HCT116 (cell line): ENCODE measurements at regions not wholly inside any gene's neighbourhood (a gene's known extent, or its start where the extent isn't known, plus 50 kb on each side); places are given as distances from the start of the nearest gene placed in this dataset.

ENCODE experiments used
- ATAC-seq: fragments of 200-7000 bp; cut with Tn5 transposase; 2 replicates; pipeline ENCODE4 v1.9.1; 2020; ENCODE audit warnings: mild to moderate bottlenecking, moderate library complexity
- BruUV-seq: library from RNA; stranded (reverse); fragments of 400-500 nt; replicated peaks from 2 replicates; lab custom pipeline; 2021; lab: Mats Ljungman, UMichigan
- CTCF ChIA-PET: fragments of 300-600 bp; sonication (Branson Sonifier 250); formaldehyde crosslinking; loops from one replicate; lab custom pipeline; 2021; ENCODE audit warnings: antibody characterized with exemption; lab: Charles Lee
- POLR2A ChIA-PET: fragments of 300-600, 350-600 bp; sonication (Branson Sonifier 250); formaldehyde crosslinking; loops from one replicate; lab custom pipeline; 2021; ENCODE audit warnings: antibody characterized with exemption; lab: Charles Lee
- RAD21 ChIA-PET, 2 experiments: fragments of 300-600 bp; sonication (Branson Sonifier 250); formaldehyde crosslinking; loops; one replicate each; lab custom pipeline; 2023; ENCODE audit warnings: low total read pairs in 2 of 2; ENCODE audit not compliant: uncharacterized antibody in 2 of 2, unreplicated experiment in 2 of 2, low non-redundant PET in 1 of 2; lab: Charles Lee
- DNase-seq: peaks from one replicate; pipeline ENCODE4 v3.0.0-alpha.2; 2010; ENCODE audit warnings: low read depth, low spot score
- H2AFZ ChIP-seq: fragments of 200-600 bp; shearing (Covaris generic), sonication (generic); 2 replicates; pipeline ENCODE4 v1.6.1; 2017; ENCODE audit warnings: low read depth, mixed run types, mixed read lengths, antibody characterized with exemption, low read length; ENCODE audit not compliant: poor library complexity, severe bottlenecking
- H3K27ac ChIP-seq: 2 replicates; pipeline ENCODE4 v1.5.1; 2012; ENCODE audit warnings: low read depth, low read length
- H3K27me3 ChIP-seq: fragments of 200-600 bp; sonication (generic); 2 replicates; pipeline ENCODE4 v1.6.1; 2016; ENCODE audit warnings: mixed run types, low read length, mixed read lengths; ENCODE audit not compliant: insufficient read depth
- H3K36me3 ChIP-seq, 2 experiments: fragments of 200-500 bp in 1 of 2; fragments of 200-600 bp in 1 of 2; sonication (Bioruptor generic) in 1 of 2; sonication (generic) in 1 of 2; 2 replicates each; pipeline versions ENCODE4 v1.5.1 to v1.6.1; 2014 to 2016; ENCODE audit warnings: low read length in 2 of 2, inconsistent platforms in 1 of 2, mixed read lengths in 1 of 2, mixed run types in 1 of 2; ENCODE audit not compliant: insufficient read depth in 2 of 2, control insufficient read depth in 1 of 2
- H3K4me1 ChIP-seq, 2 experiments: fragments of 200-600 bp in 1 of 2; sonication (generic) in 1 of 2; 2 replicates each; pipeline versions ENCODE4 v1.5.1 to v1.6.1; 2012 to 2017; ENCODE audit warnings: low read length in 2 of 2, inconsistent platforms in 1 of 2, mild to moderate bottlenecking in 1 of 2, mixed read lengths in 1 of 2, mixed run types in 1 of 2, moderate library complexity in 1 of 2; ENCODE audit not compliant: insufficient read depth in 2 of 2, control insufficient read depth in 1 of 2
- H3K4me2 ChIP-seq: fragments of 200-600 bp; sonication (generic); 2 replicates; pipeline ENCODE4 v1.6.1; 2017; ENCODE audit warnings: mixed run types, low read length, mixed read lengths
- H3K4me3 ChIP-seq, 2 experiments: fragments of 200-600 bp in 1 of 2; sonication (generic) in 1 of 2; replicated peaks in 1 of 2; 2 replicates each; pipeline ENCODE4 v1.5.1; 2011 to 2016; ENCODE audit warnings: low read length in 2 of 2, control low read depth in 1 of 2, low read depth in 1 of 2, mild to moderate bottlenecking in 1 of 2, mixed read lengths in 1 of 2, mixed run types in 1 of 2
- H3K79me2 ChIP-seq: fragments of 200-600 bp; sonication (generic); 2 replicates; pipeline ENCODE4 v1.6.1; 2017; ENCODE audit warnings: mild to moderate bottlenecking, mixed run types, low read length, moderate library complexity, mixed read lengths; ENCODE audit not compliant: insufficient read depth
- H3K9ac ChIP-seq: fragments of 200-600 bp; sonication (generic); 2 replicates; pipeline ENCODE4 v1.6.1; 2016; ENCODE audit warnings: low read length, mixed read lengths
- H3K9me2 ChIP-seq: fragments of 200-600 bp; sonication (generic), shearing (Covaris generic); 2 replicates; pipeline ENCODE4 v1.6.1; 2017; ENCODE audit warnings: mixed run types, mild to moderate bottlenecking, moderate library complexity; ENCODE audit not compliant: insufficient read depth
- H3K9me3 ChIP-seq, 2 experiments: fragments of 200-500 bp in 1 of 2; fragments of 200-600 bp in 1 of 2; sonication (Bioruptor generic) in 1 of 2; sonication (generic) in 1 of 2; 2 replicates each; pipeline ENCODE4 v1.6.1; 2014 to 2017; ENCODE audit warnings: low read length in 2 of 2, mixed read lengths in 2 of 2, inconsistent platforms in 1 of 2, low read depth in 1 of 2, mild to moderate bottlenecking in 1 of 2, mixed run types in 1 of 2, moderate library complexity in 1 of 2; ENCODE audit not compliant: control insufficient read depth in 1 of 2, insufficient read depth in 1 of 2
- H4K20me1 ChIP-seq: fragments of 200-600 bp; sonication (generic), shearing (Covaris generic); 2 replicates; pipeline ENCODE4 v1.6.1; 2017; ENCODE audit warnings: mixed run types, mild to moderate bottlenecking, moderate library complexity; ENCODE audit not compliant: insufficient read depth
- CBX3 ChIP-seq: IDR thresholded peaks from 2 replicates; pipeline ENCODE4 v1.6.1; 2012; ENCODE audit warnings: low read depth
- EGR1 ChIP-seq: IDR thresholded peaks from 2 replicates; pipeline ENCODE4 v1.6.1; 2012; ENCODE audit warnings: low read depth
- EZH2 ChIP-seq: fragments of 200-600 bp; sonication (generic); IDR thresholded peaks from 2 replicates; pipeline ENCODE4 v1.6.1; 2017; ENCODE audit warnings: antibody characterized with exemption, mixed run types
- EZH2phosphoT487 ChIP-seq: fragments of 200-600 bp; IDR thresholded peaks from 2 replicates; pipeline ENCODE4 v1.6.1; 2018; ENCODE audit warnings: antibody characterized with exemption, borderline replicate concordance
- FOSL1 ChIP-seq: IDR thresholded peaks from 2 replicates; pipeline ENCODE4 v1.6.1; 2012; ENCODE audit warnings: low read depth
- JUND ChIP-seq: IDR thresholded peaks from 2 replicates; pipeline ENCODE4 v1.6.1; 2012
- MAX ChIP-seq: IDR thresholded peaks from 2 replicates; pipeline ENCODE4 v1.6.1; 2012
- POLR2AphosphoS5 ChIP-seq: IDR thresholded peaks from 2 replicates; pipeline ENCODE4 v1.6.1; 2011; ENCODE audit warnings: mild to moderate bottlenecking, low read depth, low read length, moderate library complexity
- SIN3A ChIP-seq: IDR thresholded peaks from 2 replicates; pipeline ENCODE4 v1.6.1; 2012; ENCODE audit warnings: low read depth
- SP1 ChIP-seq: IDR thresholded peaks from 2 replicates; pipeline ENCODE4 v1.6.1; 2012; ENCODE audit warnings: low read depth
- SRF ChIP-seq: IDR thresholded peaks from 2 replicates; pipeline ENCODE4 v1.6.1; 2012; ENCODE audit warnings: low read depth
- YY1 ChIP-seq: IDR thresholded peaks from 2 replicates; pipeline ENCODE4 v1.6.1; 2011; ENCODE audit warnings: low read length, low read depth, moderate library complexity, mild to moderate bottlenecking; ENCODE audit not compliant: insufficient replicate concordance; ENCODE audit errors: extremely low read depth
- intact Hi-C: fragments of 100-400 bp; cut with micrococcal nuclease; formaldehyde crosslinking; loops from 2 replicates; pipeline ENCODE4 v1.10.0; 2022
- TF ChIP-seq, protein P1 (sequence below), 3 experiments: fragments of 200-600 bp in 1 of 3; sonication (generic) in 1 of 3; IDR thresholded peaks in 2 of 3; conservative IDR thresholded peaks in 1 of 3; 2 replicates each; pipeline ENCODE4 v1.5.1; 2012 to 2017; ENCODE audit warnings: low read depth in 2 of 3, low read length in 2 of 3, antibody characterized with exemption in 1 of 3, borderline replicate concordance in 1 of 3, control low read depth in 1 of 3, mild to moderate bottlenecking in 1 of 3, mixed read lengths in 1 of 3, mixed run types in 1 of 3, moderate library complexity in 1 of 3; ENCODE audit not compliant: insufficient read depth in 1 of 3
- TF ChIP-seq, protein P2 (sequence below): IDR thresholded peaks from 2 replicates; pipeline ENCODE4 v1.6.1; 2012

- Histone ChIP-seq H3K4me2 (peak overlapping the region; percentile 62), H3K27me3 (no peaks in the 10 kb centered on the region), H3K4me1 (peaks cover 29 to 60% of the 10 kb centered on the region in 2 experiments), H3K4me3 (peak overlapping the region in 1 of 2 experiments; percentile 13; a peak in 1 of 4 replicates), H2AFZ (no peak overlapping the region), H4K20me1 (no peaks in the 10 kb centered on the region), H3K27ac (peak overlapping the region; percentile 65), H3K9me2 (no peaks in the 10 kb centered on the region), H3K9me3 (no peaks in the 10 kb centered on the region), H3K9ac (peak overlapping the region; percentile 41), H3K36me3 (no peaks in the 10 kb centered on the region), H3K79me2 (no peaks in the 10 kb centered on the region)
- DNase-seq (no peak), ATAC-seq (no peak)
- ChIA-PET POLR2A (no interaction called here), CTCF (no interaction called here), RAD21 (no interaction called here)
- intact Hi-C loops: no loop called here
- TSS peak; percentile 76 for BruUV-seq
- no peak for TF ChIP-seq SRF
- peak; percentile 9; the same call in 1 of the 2 replicates for TF ChIP-seq CBX3
- TF ChIP-seq, protein P1, sequence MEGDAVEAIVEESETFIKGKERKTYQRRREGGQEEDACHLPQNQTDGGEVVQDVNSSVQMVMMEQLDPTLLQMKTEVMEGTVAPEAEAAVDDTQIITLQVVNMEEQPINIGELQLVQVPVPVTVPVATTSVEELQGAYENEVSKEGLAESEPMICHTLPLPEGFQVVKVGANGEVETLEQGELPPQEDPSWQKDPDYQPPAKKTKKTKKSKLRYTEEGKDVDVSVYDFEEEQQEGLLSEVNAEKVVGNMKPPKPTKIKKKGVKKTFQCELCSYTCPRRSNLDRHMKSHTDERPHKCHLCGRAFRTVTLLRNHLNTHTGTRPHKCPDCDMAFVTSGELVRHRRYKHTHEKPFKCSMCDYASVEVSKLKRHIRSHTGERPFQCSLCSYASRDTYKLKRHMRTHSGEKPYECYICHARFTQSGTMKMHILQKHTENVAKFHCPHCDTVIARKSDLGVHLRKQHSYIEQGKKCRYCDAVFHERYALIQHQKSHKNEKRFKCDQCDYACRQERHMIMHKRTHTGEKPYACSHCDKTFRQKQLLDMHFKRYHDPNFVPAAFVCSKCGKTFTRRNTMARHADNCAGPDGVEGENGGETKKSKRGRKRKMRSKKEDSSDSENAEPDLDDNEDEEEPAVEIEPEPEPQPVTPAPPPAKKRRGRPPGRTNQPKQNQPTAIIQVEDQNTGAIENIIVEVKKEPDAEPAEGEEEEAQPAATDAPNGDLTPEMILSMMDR (IDR thresholded peaks at IDR 0.05 in 2 of 3, conservative IDR thresholded peaks at IDR 0.05 in 1 of 3; ENCODE audit: borderline replicate concordance in 1 of 3, insufficient read depth in 1 of 3, low read depth in 2 of 3, low read length in 2 of 3): 0 out of 6 replicates have a peak, but pooled peaks of 1 of the 3 experiments have one; percentile 11
- TF ChIP-seq EZH2: no peak
- TF ChIP-seq SIN3A: 0 out of 2 replicates have a peak, but pooled peaks have one; percentile 2
- 0 out of 2 replicates have a peak, but pooled peaks have one; percentile 7 for TF ChIP-seq EGR1
Measured at GRCh38 chr1:94654459-94654858, 112.9 kb upstream of the F3 start.

DNA sequence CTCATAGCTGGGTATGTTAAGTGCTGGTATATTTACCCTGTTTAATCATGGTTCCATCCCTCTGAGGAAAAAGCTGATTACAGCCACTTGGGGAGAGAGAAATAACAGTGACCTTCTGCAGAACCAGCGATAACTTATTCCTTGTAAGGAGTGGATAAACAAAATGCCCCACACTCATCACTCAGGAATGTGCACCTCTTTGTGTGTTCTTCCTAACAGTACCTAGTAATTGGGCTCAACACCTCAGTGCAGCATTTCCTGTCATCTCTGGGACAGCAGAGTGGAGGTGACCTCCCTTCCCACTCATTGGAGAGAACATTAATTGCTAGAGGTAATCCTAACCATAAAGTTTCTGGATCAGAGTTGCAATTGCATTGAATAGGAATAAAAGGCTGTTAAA lies 112.5 kb upstream of the F3 start:
- no peaks in the 10 kb centered on the region for H4K20me1 ChIP-seq
- ATAC-seq (peak; percentile 83), DNase-seq (peak; percentile 52)
- H3K27ac ChIP-seq: peak overlapping the region; percentile 65
- intact Hi-C loops: no loop called here
- ChIA-PET RAD21 (no interaction called here), POLR2A (no interaction called here), CTCF (no interaction called here)
- no peak overlapping the region for H2AFZ ChIP-seq
- H3K9me3 ChIP-seq: no peaks in the 10 kb centered on the region
- no TSS peak for BruUV-seq
- peak overlapping the region; percentile 41 for H3K9ac ChIP-seq
- peak overlapping the region; percentile 62 for H3K4me2 ChIP-seq
- TF ChIP-seq EZH2phosphoT487: no peak
- TF ChIP-seq SRF: peak; percentile 89
- peak; percentile 69; the same call in 1 of the 2 replicates for TF ChIP-seq CBX3
- TF ChIP-seq MAX: peak; percentile 52
- peak; percentile 76 for TF ChIP-seq SP1
- TF ChIP-seq FOSL1: peak; percentile 77
- TF ChIP-seq, protein P2, sequence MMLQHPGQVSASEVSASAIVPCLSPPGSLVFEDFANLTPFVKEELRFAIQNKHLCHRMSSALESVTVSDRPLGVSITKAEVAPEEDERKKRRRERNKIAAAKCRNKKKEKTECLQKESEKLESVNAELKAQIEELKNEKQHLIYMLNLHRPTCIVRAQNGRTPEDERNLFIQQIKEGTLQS: no peak
- 0 out of 2 replicates have a peak, but pooled peaks have one; percentile 29 for TF ChIP-seq EGR1
- no peak for TF ChIP-seq EZH2
- peak; percentile 46; the same call in 1 of the 2 replicates for TF ChIP-seq SIN3A
- no peak for TF ChIP-seq YY1
- peak; percentile 79 for TF ChIP-seq JUND
- TF ChIP-seq POLR2AphosphoS5: peak; percentile 33; the same call in 1 of the 2 replicates
- no peaks in the 10 kb centered on the region for H3K36me3 ChIP-seq
- no peaks in the 10 kb centered on the region for H3K27me3 ChIP-seq
- H3K79me2 ChIP-seq: no peaks in the 10 kb centered on the region
- no peaks in the 10 kb centered on the region for H3K9me2 ChIP-seq
- peak overlapping the region in 1 of 2 experiments; percentile 13; a peak in 1 of 4 replicates for H3K4me3 ChIP-seq
- peaks cover 29 to 58% of the 10 kb centered on the region in 2 experiments for H3K4me1 ChIP-seq
